IMR-90 (cell line): ENCODE measurements at regions not wholly inside any gene's neighbourhood (a gene's known extent, or its start where the extent isn't known, plus 50 kb on each side); places are given as distances from the start of the nearest gene placed in this dataset.

ENCODE experiments used
- ATAC-seq: fragments of 200-7000 bp; cut with Tn5 transposase; 2 replicates; pipeline ENCODE4 v1.9.1; 2020; ENCODE audit warnings: low read depth, mild to moderate bottlenecking, moderate library complexity
- BruUV-seq: library from RNA; stranded (reverse); fragments of 400-500 nt; replicated peaks from 2 replicates; lab custom pipeline; 2021; lab: Mats Ljungman, UMichigan
- CTCF ChIA-PET: fragments of 300-600 bp; formaldehyde crosslinking; extraction: SDS; loops from one replicate; lab custom pipeline; 2021; ENCODE audit warnings: antibody characterized with exemption; lab: Yijun Ruan, JAX
- POLR2A ChIA-PET: fragments of 300-600 bp; sonication (Branson Sonifier 250); formaldehyde crosslinking; loops from one replicate; lab custom pipeline; 2022; ENCODE audit warnings: antibody characterized with exemption; ENCODE audit not compliant: unreplicated experiment; lab: Charles Lee
- DNase-seq: peaks from one replicate; pipeline ENCODE4 v3.0.0; 2013
- H2AFZ ChIP-seq: replicated peaks from 2 replicates; pipeline ENCODE3; 2013; ENCODE audit warnings: low read length, mild to moderate bottlenecking; ENCODE audit not compliant: poor library complexity
- H2AK5ac ChIP-seq: 2 replicates; pipeline ENCODE4 v1.6.1; 2013; ENCODE audit warnings: low read depth, low read length, inconsistent platforms
- H2AK9ac ChIP-seq: replicated peaks from 2 replicates; pipeline ENCODE3; 2013; ENCODE audit warnings: mild to moderate bottlenecking, low read depth, low read length, moderate library complexity; ENCODE audit not compliant: poor library complexity
- H2BK120ac ChIP-seq: 2 replicates; pipeline ENCODE4 v1.6.1; 2013; ENCODE audit warnings: low read depth, low read length, inconsistent platforms
- H2BK15ac ChIP-seq: 3 replicates; pipeline ENCODE4 v1.6.1; 2013; ENCODE audit warnings: low read depth, low read length, inconsistent platforms
- H2BK20ac ChIP-seq: 2 replicates; pipeline ENCODE4 v1.6.1; 2013; ENCODE audit warnings: low read depth, mild to moderate bottlenecking, inconsistent platforms, low read length, moderate library complexity
- H2BK5ac ChIP-seq: 2 replicates; pipeline ENCODE4 v1.6.1; 2013; ENCODE audit warnings: mild to moderate bottlenecking, low read depth, low read length, inconsistent platforms; ENCODE audit not compliant: poor library complexity, severe bottlenecking
- H3K14ac ChIP-seq: replicated peaks from 2 replicates; pipeline ENCODE4 v1.6.1; 2013; ENCODE audit warnings: low read depth, low read length, inconsistent platforms
- H3K18ac ChIP-seq: 2 replicates; pipeline ENCODE4 v1.6.1; 2013; ENCODE audit warnings: low read depth, low read length, control low read depth
- H3K23ac ChIP-seq: 2 replicates; pipeline ENCODE4 v1.6.1; 2013; ENCODE audit warnings: low read depth, low read length, inconsistent platforms
- H3K27ac ChIP-seq: 2 replicates; pipeline ENCODE4 v1.5.1; 2013; ENCODE audit warnings: mild to moderate bottlenecking, control low read depth, low read length; ENCODE audit not compliant: insufficient read depth
- H3K27me3 ChIP-seq: 2 replicates; pipeline ENCODE4 v1.6.1; 2013; ENCODE audit warnings: low read length; ENCODE audit not compliant: control insufficient read depth, insufficient read depth
- H3K36me3 ChIP-seq: 2 replicates; pipeline ENCODE4 v1.6.1; 2013; ENCODE audit warnings: low read length, mixed read lengths; ENCODE audit not compliant: control insufficient read depth, insufficient read depth
- H3K4ac ChIP-seq: 2 replicates; pipeline ENCODE4 v1.6.1; 2013; ENCODE audit warnings: low read depth, low read length, inconsistent platforms
- H3K4me1 ChIP-seq: 2 replicates; pipeline ENCODE4 v1.6.1; 2013; ENCODE audit warnings: low read length, mixed read lengths; ENCODE audit not compliant: control insufficient read depth, insufficient read depth
- H3K4me2 ChIP-seq: 2 replicates; pipeline ENCODE4 v1.6.1; 2013; ENCODE audit warnings: low read depth, mild to moderate bottlenecking, control low read depth, low read length, moderate library complexity
- H3K4me3 ChIP-seq: 2 replicates; pipeline ENCODE4 v1.5.1; 2013; ENCODE audit warnings: low read depth, mild to moderate bottlenecking, control low read depth, low read length, moderate library complexity; ENCODE audit not compliant: insufficient read depth
- H3K56ac ChIP-seq: 2 replicates; pipeline ENCODE4 v1.6.1; 2013; ENCODE audit warnings: low read length, inconsistent platforms; ENCODE audit not compliant: insufficient read depth; ENCODE audit errors: extremely low read depth
- H3K79me1 ChIP-seq, 2 experiments: 2 replicates each; pipeline ENCODE4 v1.6.1; 2013; ENCODE audit warnings: low read length in 2 of 2, inconsistent platforms in 1 of 2, low read depth in 1 of 2
- H3K9ac ChIP-seq: 2 replicates; pipeline ENCODE4 v1.6.1; 2013; ENCODE audit warnings: low read depth, low read length, control low read depth
- H3K9me1 ChIP-seq: 2 replicates; pipeline ENCODE4 v1.6.1; 2013; ENCODE audit warnings: low read length, inconsistent platforms; ENCODE audit not compliant: insufficient read depth
- H3K9me3 ChIP-seq: 2 replicates; pipeline ENCODE4 v1.6.1; 2013; ENCODE audit warnings: low read length; ENCODE audit not compliant: control insufficient read depth, insufficient read depth
- H4K20me1 ChIP-seq: 2 replicates; pipeline ENCODE4 v1.6.1; 2013; ENCODE audit warnings: low read length, inconsistent platforms; ENCODE audit not compliant: insufficient read depth
- H4K5ac ChIP-seq: 2 replicates; pipeline ENCODE4 v1.6.1; 2013; ENCODE audit warnings: mild to moderate bottlenecking, low read depth, low read length, control low read depth
- H4K8ac ChIP-seq, 2 experiments: 2 replicates each; pipeline ENCODE4 v1.6.1; 2013; ENCODE audit warnings: low read depth in 2 of 2, low read length in 2 of 2, control low read depth in 1 of 2, inconsistent platforms in 1 of 2
- H4K91ac ChIP-seq: 2 replicates; pipeline ENCODE4 v1.6.1; 2013; ENCODE audit warnings: low read depth, low read length, inconsistent platforms; ENCODE audit not compliant: insufficient read depth
- BHLHE40 ChIP-seq: fragments of 150-350 bp; IDR thresholded peaks from 2 replicates; pipeline ENCODE4 v1.6.1; 2016; ENCODE audit warnings: mild to moderate bottlenecking, low read depth, low read length
- CEBPB ChIP-seq: IDR thresholded peaks from 2 replicates; pipeline ENCODE4 v1.6.1; 2012; ENCODE audit warnings: low read depth, low read length, improper control_type of control experiment
- CHD1 ChIP-seq: IDR thresholded peaks from 2 replicates; pipeline ENCODE4 v1.6.1; 2012; ENCODE audit warnings: low read depth, low read length, improper control_type of control experiment
- CTCF ChIP-seq: conservative IDR thresholded peaks from 2 replicates; pipeline ENCODE4 v1.5.1; 2012; ENCODE audit warnings: mild to moderate bottlenecking, low read depth, low read length, improper control_type of control experiment
- ELK1 ChIP-seq: fragments of 150-350 bp; IDR thresholded peaks from 2 replicates; pipeline ENCODE4 v1.6.1; 2016; ENCODE audit warnings: low read depth, mild to moderate bottlenecking, low read length, moderate library complexity, borderline replicate concordance
- FOS ChIP-seq: fragments of 150-350 bp; IDR thresholded peaks from 2 replicates; pipeline ENCODE4 v1.6.1; 2016; ENCODE audit warnings: low read depth, low read length
- MAFK ChIP-seq: IDR thresholded peaks from 2 replicates; pipeline ENCODE4 v1.6.1; 2012; ENCODE audit warnings: low read depth, low read length, improper control_type of control experiment
- MAZ ChIP-seq: IDR thresholded peaks from 2 replicates; pipeline ENCODE4 v1.6.1; 2012; ENCODE audit warnings: low read depth, mild to moderate bottlenecking, low read length, improper control_type of control experiment, moderate library complexity, borderline replicate concordance
- MXI1 ChIP-seq: IDR thresholded peaks from 2 replicates; pipeline ENCODE4 v1.6.1; 2012; ENCODE audit warnings: low read depth, mild to moderate bottlenecking, low read length, moderate library complexity, borderline replicate concordance
- NFE2L2 ChIP-seq: fragments of 150-350 bp; IDR thresholded peaks from 2 replicates; pipeline ENCODE4 v1.6.1; 2016; ENCODE audit warnings: low read depth, mild to moderate bottlenecking, low read length
- POLR2A ChIP-seq: IDR thresholded peaks from 2 replicates; pipeline ENCODE4 v1.6.1; 2012; ENCODE audit warnings: mild to moderate bottlenecking, low read depth, low read length
- RAD21 ChIP-seq: IDR thresholded peaks from 2 replicates; pipeline ENCODE4 v1.6.1; 2012; ENCODE audit warnings: low read length, improper control_type of control experiment
- RCOR1 ChIP-seq: IDR thresholded peaks from 2 replicates; pipeline ENCODE4 v1.6.1; 2012; ENCODE audit warnings: mild to moderate bottlenecking, low read length, improper control_type of control experiment; ENCODE audit not compliant: insufficient replicate concordance
- RFX5 ChIP-seq: IDR thresholded peaks from 2 replicates; pipeline ENCODE4 v1.8.0; 2012; ENCODE audit warnings: low read depth, mild to moderate bottlenecking, low read length, moderate library complexity
- SMC3 ChIP-seq: fragments of 150-350 bp; IDR thresholded peaks from 2 replicates; pipeline ENCODE4 v1.6.1; 2016; ENCODE audit warnings: low read depth, mild to moderate bottlenecking, antibody characterized with exemption, low read length, moderate library complexity
- USF2 ChIP-seq: fragments of 150-350 bp; IDR thresholded peaks from 2 replicates; pipeline ENCODE4 v1.6.1; 2017; ENCODE audit warnings: mild to moderate bottlenecking, antibody characterized with exemption, low read length, low read depth
- whole genome bisulfite sequencing, 2 experiments: methylation state at CpG; one replicate each; pipeline versions ENCODE4 v1.1.5 to v1.1.7; 2013; ENCODE audit warnings: missing lambda C conversion rate in 2 of 2; ENCODE audit not compliant: insufficient read length in 1 of 2; ENCODE audit errors: extremely low coverage in 2 of 2; 5-methylcytosine and 5-hydroxymethylcytosine counted together
- dilution Hi-C: fragments of 300-500 bp; cut with HindIII; formaldehyde crosslinking; loops from one replicate; pipeline ENCODE4 v1.14.3; 2018; ENCODE audit warnings: low sequenced_read_pairs; ENCODE audit not compliant: unreplicated experiment
- in situ Hi-C: fragments of 300-500 bp; cut with MboI; formaldehyde crosslinking; loops from 3 replicates; pipeline ENCODE4 v1.14.3; 2019; ENCODE audit warnings: low sequenced_read_pairs, inconsistent platforms, mixed read lengths
- intact Hi-C: fragments of 100-400 bp; cut with micrococcal nuclease; formaldehyde crosslinking; loops from 2 replicates; pipeline ENCODE4 v1.10.0; 2022

- Histone ChIP-seq H3K4me1 (no peaks in the 10 kb centered on the region), H3K79me1 (no peaks in the 10 kb centered on the region), H3K4ac (no peak overlapping the region), H2BK20ac (no peak overlapping the region), H3K4me2 (no peak overlapping the region), H3K14ac (no peak overlapping the region), H2BK5ac (no peak overlapping the region), H4K20me1 (no peaks in the 10 kb centered on the region), H2AFZ (no peak overlapping the region), H3K27ac (no peak overlapping the region), H4K5ac (no peak overlapping the region), H3K4me3 (no peak overlapping the region), H3K18ac (no peak overlapping the region), H3K27me3 (no peaks in the 10 kb centered on the region), H3K9ac (no peak overlapping the region), H3K9me1 (no peaks in the 10 kb centered on the region), H3K23ac (no peak overlapping the region), H2AK9ac (no peak overlapping the region), H4K8ac (no peak overlapping the region), H2BK120ac (no peak overlapping the region), H2BK15ac (no peak overlapping the region), H2AK5ac (no peak overlapping the region), H4K91ac (no peak overlapping the region), H3K56ac (no peak overlapping the region), H3K36me3 (no peaks in the 10 kb centered on the region), H3K9me3 (peaks cover 2% of the 10 kb centered on the region)
- dilution Hi-C loops = no loop called here
- BruUV-seq = no TSS peak
- no peak for ATAC-seq
- TF ChIP-seq MAFK = no peak
- no peak for TF ChIP-seq BHLHE40
- no peak for TF ChIP-seq NFE2L2
- TF ChIP-seq RCOR1 = no peak
- no peak for TF ChIP-seq CTCF
- no peak for TF ChIP-seq CHD1
- TF ChIP-seq RAD21 = no peak
- TF ChIP-seq POLR2A = no peak
- TF ChIP-seq SMC3 = no peak
- TF ChIP-seq MXI1 = no peak
- TF ChIP-seq ELK1 = no peak
- no peak for TF ChIP-seq RFX5
- no peak for TF ChIP-seq USF2
- no peak for TF ChIP-seq FOS
- TF ChIP-seq CEBPB = no peak
- TF ChIP-seq MAZ = no peak
- DNase-seq = no peak
- no CpG with 5 or more reads among the region's 1 CpG for WGBS, 2 experiments
- in situ Hi-C loops = no loop called here
- ChIA-PET CTCF (no interaction called here), POLR2A (no interaction called here)
- intact Hi-C loops = no loop called here
Observed at GRCh38 chr5:23007236-23007635, 154.1 kb upstream of the CDH12 start.
